ENCODE measurements at regions not wholly inside any gene's neighbourhood (a gene's known extent, or its start where the extent isn't known, plus 50 kb on each side); places are given as distances from the start of the nearest gene placed in this dataset.

DNA sequence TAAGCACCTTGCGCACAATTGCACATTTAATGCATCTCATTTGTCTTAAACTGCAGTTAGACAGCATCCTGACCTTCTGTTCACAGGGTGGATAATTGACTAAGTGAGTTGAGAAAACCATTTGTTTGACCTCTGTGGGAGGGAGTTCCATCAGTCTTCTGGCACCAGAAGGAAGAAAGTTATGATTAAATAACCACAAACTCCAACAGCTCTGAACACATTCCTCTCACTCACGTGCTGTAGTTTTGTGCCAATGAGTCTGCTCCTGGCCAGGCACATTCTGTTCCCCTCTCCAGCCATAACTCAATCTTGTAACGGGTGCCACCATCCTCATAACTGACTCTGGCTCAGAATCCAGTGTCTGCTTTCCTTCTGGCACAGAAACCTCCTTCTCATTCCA lies 817.2 kb downstream of the SLITRK1 start:
- POLR2A ChIA-PET (ENCODE audit: unreplicated experiment) = no interaction called here
- no peak overlapping the region for H3K4me3 ChIP-seq (ENCODE audit: insufficient read depth, low read depth, low read length)
- H4K5ac ChIP-seq (ENCODE audit: low read depth, low read length) = no peak overlapping the region
- H3K9ac ChIP-seq (ENCODE audit: low read depth, low read length) = no peak overlapping the region
- no peak overlapping the region for H3K4ac ChIP-seq (ENCODE audit: low read depth, low read length)
- no peak overlapping the region for H4K91ac ChIP-seq (ENCODE audit: insufficient read depth, low read depth, low read length)
- no peaks in the 10 kb centered on the region for H3K79me1 ChIP-seq (ENCODE audit: low read depth in 1 of 2, low read length in 2 of 2)
- no peak overlapping the region for H2BK5ac ChIP-seq (ENCODE audit: low read depth, low read length, poor library complexity, severe bottlenecking)
- H2AFZ ChIP-seq (replicated peaks; ENCODE audit: low read length, poor library complexity) = peak overlapping the region; percentile 60
- H3K9me3 ChIP-seq (ENCODE audit: control insufficient read depth, insufficient read depth, low read length) = no peaks in the 10 kb centered on the region
- H3K27me3 ChIP-seq (ENCODE audit: control insufficient read depth, insufficient read depth, low read length) = no peaks in the 10 kb centered on the region
- no peak overlapping the region for H2AK9ac ChIP-seq (replicated peaks; ENCODE audit: low read depth, low read length, poor library complexity)
- H3K9me1 ChIP-seq (ENCODE audit: insufficient read depth, low read length) = no peaks in the 10 kb centered on the region
- DNase-seq = peak; percentile 63
- H4K20me1 ChIP-seq (ENCODE audit: insufficient read depth, low read length) = no peaks in the 10 kb centered on the region
- H3K4me2 ChIP-seq (ENCODE audit: low read depth, low read length) = no peak overlapping the region
- BruUV-seq (replicated peaks) = no TSS peak
- H2BK120ac ChIP-seq (ENCODE audit: low read depth, low read length) = peak overlapping the region; percentile 4; the same call in 1 of the 2 replicates
- in situ Hi-C loops (cut with MboI; ENCODE audit: low sequenced_read_pairs) (no loop called here), dilution Hi-C loops (cut with HindIII; ENCODE audit: low sequenced_read_pairs, unreplicated experiment) (no loop called here), intact Hi-C loops (cut with micrococcal nuclease) (no loop called here)
- H2BK20ac ChIP-seq (ENCODE audit: low read depth, low read length) = no peak overlapping the region
- no peak overlapping the region for H3K56ac ChIP-seq (ENCODE audit: extremely low read depth, insufficient read depth, low read length)
- H2BK15ac ChIP-seq (ENCODE audit: low read depth, low read length) = 0 out of 3 replicates have a peak overlapping the region, but pooled peaks have one; percentile 37
- TF ChIP-seq, protein P1, sequence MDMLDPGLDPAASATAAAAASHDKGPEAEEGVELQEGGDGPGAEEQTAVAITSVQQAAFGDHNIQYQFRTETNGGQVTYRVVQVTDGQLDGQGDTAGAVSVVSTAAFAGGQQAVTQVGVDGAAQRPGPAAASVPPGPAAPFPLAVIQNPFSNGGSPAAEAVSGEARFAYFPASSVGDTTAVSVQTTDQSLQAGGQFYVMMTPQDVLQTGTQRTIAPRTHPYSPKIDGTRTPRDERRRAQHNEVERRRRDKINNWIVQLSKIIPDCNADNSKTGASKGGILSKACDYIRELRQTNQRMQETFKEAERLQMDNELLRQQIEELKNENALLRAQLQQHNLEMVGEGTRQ (IDR thresholded peaks at IDR 0.05; ENCODE audit: low read depth, low read length) = peak; percentile 29; the same call in 1 of the 2 replicates
- no peak for TF ChIP-seq MAZ (IDR thresholded peaks at IDR 0.05; ENCODE audit: borderline replicate concordance, low read depth, low read length)
- TF ChIP-seq BHLHE40 (IDR thresholded peaks at IDR 0.05; ENCODE audit: low read depth, low read length) = peak; percentile 85
- 0% methylated on average over 1 of the region's 3 CpGs; no CpG with 5 or more reads in 1 of the 2 experiments for WGBS, 2 experiments (ENCODE audit: extremely low coverage in 2 of 2, insufficient read length in 1 of 2)
- H3K23ac ChIP-seq (ENCODE audit: low read depth, low read length) = no peak overlapping the region
- H2AK5ac ChIP-seq (ENCODE audit: low read depth, low read length) = no peak overlapping the region
- H3K36me3 ChIP-seq (ENCODE audit: control insufficient read depth, insufficient read depth, low read length) = no peaks in the 10 kb centered on the region
- no peak overlapping the region for H3K27ac ChIP-seq (ENCODE audit: insufficient read depth, low read length)
- H3K14ac ChIP-seq (replicated peaks; ENCODE audit: low read depth, low read length) = 0 out of 2 replicates have a peak overlapping the region, but pooled peaks have one; percentile 38
- peak; percentile 71 for ATAC-seq (ENCODE audit: low read depth)
- H4K8ac ChIP-seq (ENCODE audit: low read depth in 2 of 2, low read length in 2 of 2) = no peak overlapping the region
- no peaks in the 10 kb centered on the region for H3K4me1 ChIP-seq (ENCODE audit: control insufficient read depth, insufficient read depth, low read length)
- H3K18ac ChIP-seq (ENCODE audit: low read depth, low read length) = no peak overlapping the region
- CTCF ChIA-PET = interaction anchor here (0.6 kb wide), 1 partner anchor 588 kb away, joined by 5 read pairs; no protein-coding TSS in a partner anchor

Data from IMR-90 (cell line).